OCI-LY3 (cell line): ENCODE measurements at regions not wholly inside any gene's neighbourhood (a gene's known extent, or its start where the extent isn't known, plus 50 kb on each side); places are given as distances from the start of the nearest gene placed in this dataset.

ENCODE experiments used
- CTCF ChIP-seq: fragments of 200-600, 300-600 bp; sonication (generic); IDR thresholded peaks from 2 replicates; pipeline ENCODE4 v1.5.1; 2014; ENCODE audit warnings: antibody characterized with exemption, low read length, low read depth
- EZH2phosphoT487 ChIP-seq: fragments of 200-600 bp; shearing (Covaris generic); IDR thresholded peaks from 2 replicates; pipeline ENCODE4 v1.6.1; 2018; ENCODE audit warnings: antibody characterized with exemption, mixed run types, low read depth

DNA sequence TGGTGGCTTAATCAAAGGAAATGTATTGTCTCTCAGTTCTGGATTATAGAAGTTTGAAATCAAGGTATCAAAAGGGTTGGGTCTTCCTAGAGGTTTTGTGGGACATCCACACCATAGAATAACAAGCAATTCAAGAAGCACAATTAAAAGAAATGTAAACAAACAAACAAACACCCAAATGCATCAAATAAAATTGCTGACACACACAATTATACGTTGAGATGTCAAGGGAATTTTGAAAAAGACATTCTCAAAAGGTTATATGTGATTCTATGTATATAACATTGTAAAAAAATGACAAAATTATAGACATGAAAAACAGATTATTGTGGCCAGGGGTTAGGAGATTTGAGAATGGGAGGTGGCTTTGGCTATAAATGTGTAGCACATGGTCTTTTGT, 250.7 kb upstream of the AGA start:
- no peak for TF ChIP-seq CTCF
- no peak for TF ChIP-seq EZH2phosphoT487
